GM12878 (cell line): ENCODE measurements at regions not wholly inside any gene's neighbourhood (a gene's known extent, or its start where the extent isn't known, plus 50 kb on each side); places are given as distances from the start of the nearest gene placed in this dataset.

ENCODE experiments used
- MEF2A ChIP-seq: IDR thresholded peaks from 2 replicates; pipeline ENCODE4 v1.6.1; 2011; ENCODE audit warnings: low read depth, mild to moderate bottlenecking, low read length, moderate library complexity; ENCODE audit not compliant: insufficient read depth
- YBX1 ChIP-seq: fragments of 450-650 bp; IDR thresholded peaks from 2 replicates; pipeline ENCODE4 v1.6.1; 2016; ENCODE audit warnings: antibody characterized with exemption
- TF ChIP-seq, protein P1 (sequence below), 3 experiments: IDR thresholded peaks in 2 of 3; conservative IDR thresholded peaks in 1 of 3; 2 replicates each; pipeline ENCODE4 v1.5.1; 2011; ENCODE audit warnings: low read depth in 3 of 3, low read length in 3 of 3, mild to moderate bottlenecking in 3 of 3, control low read depth in 2 of 3, moderate library complexity in 2 of 3, inconsistent platforms in 1 of 3, mixed read lengths in 1 of 3; ENCODE audit not compliant: control insufficient read depth in 2 of 3, insufficient read depth in 1 of 3; ENCODE audit errors: extremely low read depth in 1 of 3
- TF ChIP-seq, protein P2 (sequence below): IDR thresholded peaks from 2 replicates; pipeline ENCODE4 v1.6.1; 2012; ENCODE audit warnings: low read depth, low read length, improper control_type of control experiment

DNA sequence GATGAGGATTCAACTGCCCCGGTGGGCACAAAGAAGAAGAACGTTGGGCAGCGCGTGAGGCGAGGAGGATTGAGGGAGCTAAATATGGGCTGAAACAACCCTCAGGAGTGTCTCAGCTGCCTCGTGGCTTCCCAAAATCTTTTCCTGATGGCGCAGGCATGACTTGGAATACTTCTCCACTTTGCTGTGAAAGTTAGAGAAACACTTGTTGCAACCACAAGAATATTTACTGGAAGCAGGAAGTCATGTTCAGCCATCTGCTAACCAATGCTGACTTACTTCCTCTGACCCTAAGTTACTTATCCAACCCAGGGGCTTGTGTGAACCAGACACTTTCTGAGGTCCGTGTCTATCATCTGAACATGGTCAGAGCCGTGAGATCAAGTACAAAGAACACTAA, 148.8 kb downstream of the ARL4C start:
- TF ChIP-seq, protein P1, sequence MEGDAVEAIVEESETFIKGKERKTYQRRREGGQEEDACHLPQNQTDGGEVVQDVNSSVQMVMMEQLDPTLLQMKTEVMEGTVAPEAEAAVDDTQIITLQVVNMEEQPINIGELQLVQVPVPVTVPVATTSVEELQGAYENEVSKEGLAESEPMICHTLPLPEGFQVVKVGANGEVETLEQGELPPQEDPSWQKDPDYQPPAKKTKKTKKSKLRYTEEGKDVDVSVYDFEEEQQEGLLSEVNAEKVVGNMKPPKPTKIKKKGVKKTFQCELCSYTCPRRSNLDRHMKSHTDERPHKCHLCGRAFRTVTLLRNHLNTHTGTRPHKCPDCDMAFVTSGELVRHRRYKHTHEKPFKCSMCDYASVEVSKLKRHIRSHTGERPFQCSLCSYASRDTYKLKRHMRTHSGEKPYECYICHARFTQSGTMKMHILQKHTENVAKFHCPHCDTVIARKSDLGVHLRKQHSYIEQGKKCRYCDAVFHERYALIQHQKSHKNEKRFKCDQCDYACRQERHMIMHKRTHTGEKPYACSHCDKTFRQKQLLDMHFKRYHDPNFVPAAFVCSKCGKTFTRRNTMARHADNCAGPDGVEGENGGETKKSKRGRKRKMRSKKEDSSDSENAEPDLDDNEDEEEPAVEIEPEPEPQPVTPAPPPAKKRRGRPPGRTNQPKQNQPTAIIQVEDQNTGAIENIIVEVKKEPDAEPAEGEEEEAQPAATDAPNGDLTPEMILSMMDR (IDR thresholded peaks at IDR 0.05 in 2 of 3, conservative IDR thresholded peaks at IDR 0.05 in 1 of 3; ENCODE audit: control insufficient read depth in 2 of 3, extremely low read depth in 1 of 3, insufficient read depth in 1 of 3, low read depth in 3 of 3, low read length in 3 of 3): no peak
- TF ChIP-seq YBX1 (no peak), MEF2A (no peak)
- TF ChIP-seq, protein P2, sequence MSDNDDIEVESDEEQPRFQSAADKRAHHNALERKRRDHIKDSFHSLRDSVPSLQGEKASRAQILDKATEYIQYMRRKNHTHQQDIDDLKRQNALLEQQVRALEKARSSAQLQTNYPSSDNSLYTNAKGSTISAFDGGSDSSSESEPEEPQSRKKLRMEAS: no peak
